NCI-H748 (cell line): ENCODE measurements at regions not wholly inside any gene's neighbourhood (a gene's known extent, or its start where the extent isn't known, plus 50 kb on each side); places are given as distances from the start of the nearest gene placed in this dataset.
"Not testable (repeated sequence)": the region's sequence is repeated elsewhere in the genome, so short reads cannot be mapped to it uniquely, and the experiment has no call there.

Experiments
- DNase-seq: peaks from one replicate; lab custom pipeline; 2025; ENCODE audit not compliant: unreplicated experiment; lab: John Stamatoyannopoulos, UW

DNA sequence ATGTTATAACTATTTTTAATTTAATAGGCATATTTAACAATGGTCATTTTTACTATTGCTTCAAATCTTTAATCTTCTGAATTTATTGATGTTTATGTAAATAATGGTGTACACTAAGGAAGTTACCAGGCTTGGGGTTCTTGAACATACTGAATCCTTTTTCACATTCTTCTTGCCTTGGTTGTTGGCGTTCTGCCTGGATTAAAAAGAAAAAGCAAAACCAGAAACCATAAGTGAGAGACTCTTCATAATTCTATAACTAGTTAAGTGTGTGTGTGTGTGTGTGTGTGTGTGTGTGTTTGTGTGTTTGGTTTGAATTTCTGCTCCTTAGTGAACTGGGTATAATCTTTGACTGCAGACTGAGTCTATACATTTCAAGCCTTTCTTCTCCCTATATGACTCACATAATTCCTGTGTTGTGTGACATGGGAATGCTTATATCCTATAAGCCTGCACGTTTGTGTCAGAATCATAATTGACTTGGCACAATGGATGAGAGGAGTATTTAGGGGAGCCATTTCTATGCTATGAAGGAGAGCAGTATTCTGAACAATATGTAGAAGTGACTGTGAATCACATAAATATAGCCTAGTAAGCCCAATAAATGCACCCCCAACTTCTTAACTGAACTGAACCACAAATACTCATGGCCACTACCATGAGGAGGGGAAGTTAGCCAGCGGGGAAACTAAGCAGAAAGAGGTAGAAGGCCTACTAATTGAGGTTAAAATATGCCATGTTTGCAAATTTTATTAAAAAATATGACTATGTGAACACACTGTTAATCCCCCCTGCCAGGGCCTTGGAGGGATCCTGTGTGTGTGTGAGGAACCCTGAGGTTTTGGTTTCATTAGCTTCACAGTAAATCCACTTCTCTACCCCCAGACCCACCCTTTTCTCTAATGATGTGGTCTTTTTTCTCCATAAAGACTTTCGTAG is 425.5 kb downstream of the BCKDHB start:
- no peak for DNase-seq

GRCh38 chr6:80530103-80530502 is 423.6 kb downstream of the BCKDHB start:
- DNase-seq = no peak

GRCh38 chr6:80528115-80528514 is 421.6 kb downstream of the BCKDHB start:
- DNase-seq = no peak

- DNase-seq = peak; percentile 97
These were observed 421.1 kb downstream of the BCKDHB start for GRCh38 chr6:80527552-80528052.

DNA sequence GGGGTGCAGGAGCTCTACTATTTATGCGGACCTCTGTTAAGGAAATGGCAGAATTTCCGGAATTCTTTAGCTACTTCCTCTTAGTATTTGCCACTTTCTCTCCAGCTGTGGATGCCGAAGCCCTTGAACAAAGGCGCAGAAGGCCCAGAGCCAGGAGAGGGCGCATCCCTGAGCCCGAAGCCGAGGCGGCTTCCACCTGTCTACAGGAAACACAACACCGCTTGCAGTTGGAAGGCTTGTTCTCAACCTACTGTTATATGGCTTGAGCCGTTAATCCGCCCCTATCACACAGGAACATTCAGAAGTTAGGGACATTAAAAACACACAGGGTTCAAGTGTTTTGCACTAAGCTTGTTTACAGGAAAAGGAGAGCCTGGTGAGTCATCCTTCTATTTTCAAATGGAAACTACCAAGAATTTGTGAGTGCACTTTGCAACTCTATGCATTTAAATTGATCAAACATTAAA is 417.1 kb downstream of the BCKDHB start:
- peak; percentile 86 for DNase-seq

GRCh38 chr6:80523010-80523409 is 416.5 kb downstream of the BCKDHB start:
- DNase-seq = no peak

DNA sequence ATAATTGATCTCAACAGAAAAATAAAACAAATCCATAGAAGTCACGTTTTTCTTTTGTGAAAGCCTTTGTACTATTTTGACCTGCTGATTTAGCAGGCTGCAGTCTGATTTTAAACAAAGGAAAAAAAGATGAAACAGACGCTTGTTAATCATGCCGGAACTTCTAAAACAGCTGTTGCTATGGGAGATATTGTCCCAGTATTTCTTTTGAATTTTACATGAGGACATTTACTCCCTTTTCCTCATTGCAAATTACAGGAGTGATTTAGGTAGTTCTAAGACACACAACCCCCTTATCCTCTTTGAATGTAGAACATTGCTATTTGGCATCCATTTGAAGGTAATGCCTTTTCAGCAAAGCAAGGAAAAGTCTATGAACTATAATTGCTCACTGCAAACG is 416.1 kb downstream of the BCKDHB start:
- DNase-seq = no peak

GRCh38 chr6:80519811-80520594 is 413.5 kb downstream of the BCKDHB start:
- DNase-seq = no peak

GRCh38 chr6:80517525-80517924 is 411.1 kb downstream of the BCKDHB start:
- no peak for DNase-seq

- DNase-seq = not testable (repeated sequence)
These were observed 404.1 kb downstream of the BCKDHB start for GRCh38 chr6:80510521-80510920.

DNA sequence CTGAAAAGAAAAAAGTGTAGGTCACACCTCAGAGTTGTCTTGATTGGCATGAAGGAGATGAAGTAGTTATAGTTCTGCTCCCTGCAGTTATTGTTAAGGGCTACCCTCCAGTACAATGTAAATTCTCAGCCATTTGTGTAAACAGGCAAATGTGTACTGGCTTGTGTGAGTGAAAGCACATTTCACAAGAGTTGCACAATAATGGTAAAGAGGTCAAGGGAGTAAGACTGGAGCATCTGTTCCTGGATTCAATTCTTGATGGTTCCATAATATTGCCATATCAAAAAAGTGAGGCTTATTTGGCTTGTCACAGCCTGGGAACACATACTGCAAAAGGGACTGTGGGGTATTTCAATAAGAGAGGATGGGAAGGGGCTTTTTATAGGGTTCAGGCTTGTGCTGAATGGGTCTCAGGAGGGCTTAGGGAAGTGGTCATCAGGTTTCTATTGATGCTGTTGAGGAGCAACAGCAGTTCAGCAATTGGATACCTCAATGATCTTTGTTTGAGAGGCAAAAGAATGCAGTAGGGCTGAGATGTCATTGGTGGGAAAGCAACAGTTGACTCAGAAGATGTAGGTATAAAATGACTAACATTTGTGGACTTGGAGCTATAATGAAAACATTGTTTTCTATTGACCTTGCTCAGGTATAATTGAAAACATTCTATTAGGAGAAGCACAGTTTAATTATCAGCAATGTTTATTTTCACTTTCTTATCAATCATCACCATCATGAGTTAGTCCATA is 402.6 kb downstream of the BCKDHB start:
- DNase-seq = peak; percentile 17

- DNase-seq = no peak
These were observed 398.4 kb downstream of the BCKDHB start for GRCh38 chr6:80504882-80505281.

- DNase-seq = no peak
These were observed 397.2 kb downstream of the BCKDHB start for GRCh38 chr6:80503660-80504059.

DNA sequence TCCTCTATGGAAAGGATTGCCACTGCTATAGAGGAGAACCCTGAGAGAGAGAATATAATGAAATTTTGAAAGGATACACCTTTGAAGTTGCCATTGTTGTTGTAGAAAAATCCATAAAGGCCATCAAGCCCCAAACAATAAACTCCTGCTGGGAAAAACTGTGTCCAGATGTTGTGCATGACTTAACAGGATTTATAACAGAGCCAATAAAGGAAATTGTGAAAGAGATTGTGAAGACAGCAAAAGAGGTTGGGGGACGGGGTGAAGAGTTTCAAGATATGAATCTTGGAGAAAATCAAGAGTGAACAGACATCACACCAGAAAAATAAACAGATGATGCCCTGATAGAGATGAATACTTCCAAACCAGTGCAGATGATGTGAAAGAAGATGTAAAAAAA is 396.4 kb downstream of the BCKDHB start:
- DNase-seq = peak; percentile 33

- DNase-seq = no peak
These were observed 395.2 kb downstream of the BCKDHB start for GRCh38 chr6:80501636-80502035.

DNA sequence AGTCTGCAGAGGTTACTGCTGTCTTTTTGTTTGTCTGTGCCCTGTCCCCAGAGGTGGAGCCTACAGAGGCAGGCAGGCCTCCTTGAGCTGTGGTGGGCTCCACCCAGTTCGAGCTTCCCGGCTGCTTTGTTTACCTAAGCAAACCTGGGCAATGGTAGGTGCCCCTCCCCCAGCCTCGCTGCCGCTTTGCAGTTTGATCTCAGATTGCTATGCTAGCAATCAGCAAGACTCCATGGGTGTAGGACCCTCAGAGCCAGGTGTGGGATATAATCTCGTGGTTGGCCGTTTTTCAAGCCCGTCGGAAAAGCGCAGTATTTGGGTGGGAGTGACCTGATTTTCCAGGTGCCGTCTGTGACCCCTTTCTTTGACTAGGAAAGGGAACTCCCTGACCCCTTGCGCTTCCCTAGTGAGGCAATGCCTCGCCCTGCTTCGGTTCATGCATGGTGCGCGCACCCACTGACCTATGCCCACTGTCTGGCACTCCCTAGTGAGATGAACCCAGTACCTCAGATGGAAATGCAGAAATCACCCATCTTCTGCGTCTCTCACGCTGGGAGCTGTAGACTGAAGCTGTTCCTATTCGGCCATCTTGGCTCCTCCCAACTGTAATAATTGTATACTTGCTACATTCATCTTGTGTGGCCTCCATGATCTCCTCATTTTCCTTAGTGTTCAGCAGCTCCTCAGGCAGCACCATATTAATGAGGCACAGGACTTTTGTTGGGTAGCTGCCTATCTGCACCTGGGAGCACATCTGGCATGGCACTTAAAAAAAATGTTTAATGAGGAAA is 391.4 kb downstream of the BCKDHB start:
- peak; percentile 82 for DNase-seq

DNA sequence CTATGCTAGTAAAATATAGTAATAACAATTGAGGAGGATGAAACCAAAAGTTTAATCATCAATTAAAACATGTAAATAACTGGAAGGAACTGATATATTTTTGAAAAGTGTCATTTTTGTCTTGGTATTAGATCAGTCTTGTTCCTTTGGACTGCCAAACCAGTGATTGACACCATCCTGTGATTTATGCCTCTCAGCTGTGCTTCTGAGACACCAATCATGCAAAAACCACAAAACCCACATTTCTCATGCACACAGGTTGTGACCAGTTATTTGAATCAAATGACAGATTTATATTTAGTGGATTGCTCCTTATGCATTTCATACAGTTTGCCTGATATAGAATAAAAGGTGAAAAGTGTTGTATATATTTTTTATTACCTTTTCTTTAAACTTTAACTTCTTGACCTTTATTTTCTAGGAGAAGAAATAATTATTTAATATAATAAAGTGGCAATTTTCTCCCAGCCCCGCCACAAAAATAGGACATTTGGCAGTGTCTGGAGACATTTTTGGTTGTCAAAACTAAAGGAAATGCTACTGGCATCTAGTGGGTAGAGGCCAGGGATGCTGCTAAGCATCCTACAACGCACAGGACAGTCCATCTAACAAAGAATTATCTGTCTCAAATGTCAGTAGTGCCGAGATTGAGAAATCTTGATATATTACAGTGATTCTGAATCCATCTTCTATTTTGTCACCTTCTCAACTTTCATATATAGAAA is 383.6 kb downstream of the BCKDHB start:
- no peak for DNase-seq

GRCh38 chr6:80488190-80488589 is 381.7 kb downstream of the BCKDHB start:
- peak; percentile 11 for DNase-seq

- DNase-seq = not testable (repeated sequence)
These were observed 379.0 kb downstream of the BCKDHB start for GRCh38 chr6:80485494-80485893.

- no peak for DNase-seq
These were observed 375.6 kb downstream of the BCKDHB start for GRCh38 chr6:80482056-80482455.
